ENCODE measurements at regions not wholly inside any gene's neighbourhood (a gene's known extent, or its start where the extent isn't known, plus 50 kb on each side); places are given as distances from the start of the nearest gene placed in this dataset.

DNA sequence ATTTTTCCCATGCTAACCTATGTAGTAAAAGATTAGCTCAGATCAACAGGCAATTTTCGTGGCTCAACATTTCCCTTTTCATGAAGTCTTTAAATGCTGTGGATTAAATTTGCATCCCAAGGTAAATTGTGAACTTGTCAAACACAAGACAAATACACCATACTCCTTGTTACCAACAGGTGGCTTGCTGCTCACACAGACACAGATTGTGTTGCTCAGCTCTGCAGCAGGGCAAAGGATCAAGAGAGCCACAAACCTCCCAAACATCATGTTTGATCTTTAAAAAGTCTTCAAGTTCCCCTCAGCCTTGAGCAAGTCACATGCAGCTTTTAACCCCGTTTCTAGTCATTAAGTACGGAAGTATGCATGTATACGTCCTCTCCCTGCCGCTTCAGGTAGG is 119.6 kb upstream of the CNTNAP4 start:
- no peaks in the 10 kb centered on the region for H3K4me1 ChIP-seq (ENCODE audit: control insufficient read depth, insufficient read depth, low read length)
- WGBS (ENCODE audit: insufficient coverage, low lambda C conversion rate) = 90% methylated on average over 4 of the region's 5 CpGs

DNA sequence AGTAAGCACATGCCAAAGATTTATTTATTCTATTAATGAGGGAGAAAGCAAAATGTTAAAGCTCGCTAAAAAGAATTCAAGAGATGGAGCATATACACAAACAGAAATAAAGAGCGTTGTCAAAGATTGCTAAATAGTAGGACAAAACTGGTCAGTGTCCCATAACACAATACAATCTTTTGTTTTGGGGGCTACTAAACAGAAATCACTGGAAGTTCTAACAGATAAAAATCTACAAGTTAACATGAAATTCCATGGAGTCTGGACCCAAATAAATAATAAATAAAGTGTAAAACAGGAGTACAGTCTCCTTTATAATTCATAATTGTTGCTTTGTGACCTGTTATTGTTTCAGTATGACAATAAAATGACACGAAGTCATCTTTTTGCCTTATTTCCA is 115.2 kb upstream of the CNTNAP4 start:
- Histone ChIP-seq H3K4me1 (ENCODE audit: control insufficient read depth, insufficient read depth, low read length) (no peaks in the 10 kb centered on the region), H3K27ac (ENCODE audit: low read length) (no peak overlapping the region), H3K9me3 (ENCODE audit: control insufficient read depth, low read depth, low read length) (no peaks in the 10 kb centered on the region), H3K36me3 (ENCODE audit: control insufficient read depth, insufficient read depth, low read length) (no peaks in the 10 kb centered on the region), H3K4me3 (ENCODE audit: low read length) (no peak overlapping the region), H3K27me3 (ENCODE audit: control insufficient read depth, insufficient read depth, low read length) (no peaks in the 10 kb centered on the region)
- no peak for DNase-seq
- WGBS (ENCODE audit: insufficient coverage, low lambda C conversion rate) = 80% methylated on average over 1 of the region's 3 CpGs

More for the DNA sequence above, 119.6 kb upstream of the CNTNAP4 start:
- H3K36me3 ChIP-seq (ENCODE audit: control insufficient read depth, insufficient read depth, low read length) = no peaks in the 10 kb centered on the region
- no peaks in the 10 kb centered on the region for H3K27me3 ChIP-seq (ENCODE audit: control insufficient read depth, insufficient read depth, low read length)
- no peaks in the 10 kb centered on the region for H3K9me3 ChIP-seq (ENCODE audit: control insufficient read depth, low read depth, low read length)
- no peak for DNase-seq
- H3K27ac ChIP-seq (ENCODE audit: low read length) = no peak overlapping the region
- no peak overlapping the region for H3K4me3 ChIP-seq (ENCODE audit: low read length)

DNA sequence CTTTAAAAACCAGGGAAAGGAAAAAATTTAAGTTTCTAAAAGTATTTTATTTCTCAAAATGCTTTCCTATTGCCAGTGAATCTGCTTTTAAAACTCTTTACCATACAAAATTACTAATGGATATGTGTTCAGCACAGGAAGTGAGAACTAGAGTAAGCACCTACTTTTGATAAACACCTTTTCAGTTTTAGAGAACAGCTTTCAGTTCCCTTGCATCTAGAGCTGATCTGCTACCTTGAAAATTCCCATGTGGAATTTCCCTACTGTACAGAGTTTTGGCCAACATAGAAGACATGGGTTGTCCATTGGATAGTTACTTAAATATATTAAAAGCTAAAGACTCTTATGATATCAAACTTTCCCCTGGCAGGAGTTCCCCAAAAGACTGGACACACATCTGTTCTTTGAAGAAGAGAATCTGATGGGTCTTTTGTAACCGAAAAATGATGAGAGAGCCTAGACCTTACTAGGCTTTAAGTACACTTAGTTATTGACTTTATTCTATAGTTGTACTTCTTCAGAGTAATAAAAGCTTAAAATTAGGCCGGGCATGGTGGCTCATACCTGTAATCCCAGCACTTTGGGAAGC is 112.1 kb upstream of the CNTNAP4 start:
- Histone ChIP-seq H3K4me1 (ENCODE audit: control insufficient read depth, insufficient read depth, low read length) (no peaks in the 10 kb centered on the region), H3K9me3 (ENCODE audit: control insufficient read depth, low read depth, low read length) (no peaks in the 10 kb centered on the region), H3K36me3 (ENCODE audit: control insufficient read depth, insufficient read depth, low read length) (no peaks in the 10 kb centered on the region), H3K27me3 (ENCODE audit: control insufficient read depth, insufficient read depth, low read length) (no peaks in the 10 kb centered on the region), H3K27ac (ENCODE audit: low read length) (no peak overlapping the region), H3K4me3 (ENCODE audit: low read length) (no peak overlapping the region)
- WGBS (ENCODE audit: insufficient coverage, low lambda C conversion rate) = 100% methylated on average over 1 of the region's 2 CpGs
- no peak for DNase-seq

DNA sequence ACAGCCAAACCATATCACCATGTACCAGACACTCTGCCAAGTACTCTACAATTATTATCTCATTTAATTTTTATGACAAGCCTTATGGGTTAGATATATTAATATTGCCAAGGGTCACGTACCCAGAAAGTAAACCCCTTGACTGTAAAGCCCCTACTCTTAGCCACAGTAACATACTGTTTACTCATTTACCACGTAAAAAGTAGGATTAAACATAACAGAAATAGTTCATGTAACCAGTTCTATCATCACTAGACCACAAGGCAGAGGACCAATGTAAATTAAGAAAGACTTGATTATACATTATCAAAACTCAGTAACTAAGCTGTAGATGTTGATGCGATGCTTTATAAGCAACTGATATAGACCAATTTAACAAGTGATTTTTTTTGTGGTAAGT is 101.5 kb upstream of the CNTNAP4 start:
- 74% methylated on average over 2 of the region's 3 CpGs for WGBS (ENCODE audit: insufficient coverage, low lambda C conversion rate)
- DNase-seq = no peak
- no peaks in the 10 kb centered on the region for H3K9me3 ChIP-seq (ENCODE audit: control insufficient read depth, low read depth, low read length)
- no peak overlapping the region for H3K4me3 ChIP-seq (ENCODE audit: low read length)
- H3K36me3 ChIP-seq (ENCODE audit: control insufficient read depth, insufficient read depth, low read length) = no peaks in the 10 kb centered on the region
- H3K27me3 ChIP-seq (ENCODE audit: control insufficient read depth, insufficient read depth, low read length) = no peaks in the 10 kb centered on the region
- H3K4me1 ChIP-seq (ENCODE audit: control insufficient read depth, insufficient read depth, low read length) = no peaks in the 10 kb centered on the region
- H3K27ac ChIP-seq (ENCODE audit: low read length) = no peak overlapping the region

DNA sequence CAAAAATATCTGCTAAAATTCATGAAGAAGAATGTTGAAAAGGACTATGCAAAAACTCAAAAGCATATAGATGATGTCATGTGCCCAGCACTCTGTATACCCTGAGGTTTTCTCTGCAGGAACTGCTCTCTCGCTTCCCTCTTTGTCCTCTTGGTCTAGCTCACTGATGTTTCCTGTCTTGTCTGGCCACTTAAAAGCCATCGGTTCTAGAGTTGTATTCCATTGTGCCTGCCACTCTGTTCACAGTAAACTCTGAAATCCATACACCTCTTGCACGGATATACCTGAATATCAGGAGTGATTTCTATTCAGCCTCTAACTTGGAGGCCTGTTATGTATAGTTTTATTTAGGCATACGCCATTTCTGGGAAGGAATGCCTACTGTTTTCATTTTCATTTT is 101.0 kb upstream of the CNTNAP4 start:
- Histone ChIP-seq H3K9me3 (ENCODE audit: control insufficient read depth, low read depth, low read length) (no peaks in the 10 kb centered on the region), H3K4me3 (ENCODE audit: low read length) (no peak overlapping the region), H3K27me3 (ENCODE audit: control insufficient read depth, insufficient read depth, low read length) (no peaks in the 10 kb centered on the region), H3K4me1 (ENCODE audit: control insufficient read depth, insufficient read depth, low read length) (no peaks in the 10 kb centered on the region), H3K27ac (ENCODE audit: low read length) (no peak overlapping the region), H3K36me3 (ENCODE audit: control insufficient read depth, insufficient read depth, low read length) (no peaks in the 10 kb centered on the region)
- no peak for DNase-seq
- 67% methylated on average over 1 of the region's 4 CpGs for WGBS (ENCODE audit: insufficient coverage, low lambda C conversion rate)

DNA sequence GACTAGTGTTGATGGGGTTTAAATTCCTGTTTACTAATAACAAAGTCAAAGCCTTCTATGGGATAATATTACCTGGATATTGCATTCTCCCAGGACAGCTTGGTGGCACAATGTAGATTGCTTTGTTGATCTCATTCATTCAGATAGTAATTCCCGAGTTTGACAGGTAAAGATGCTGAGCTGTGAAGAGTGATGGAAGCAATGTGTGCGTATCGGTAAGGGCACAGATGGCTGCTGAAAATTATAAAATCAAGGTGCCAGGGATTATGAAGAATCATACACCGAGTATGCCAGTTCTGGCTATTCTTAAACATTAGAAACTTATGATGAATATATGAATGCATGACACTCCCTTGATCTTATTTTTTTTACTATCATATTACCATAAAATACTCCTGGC is 100.6 kb upstream of the CNTNAP4 start:
- Histone ChIP-seq H3K4me3 (ENCODE audit: low read length) (no peak overlapping the region), H3K4me1 (ENCODE audit: control insufficient read depth, insufficient read depth, low read length) (no peaks in the 10 kb centered on the region), H3K9me3 (ENCODE audit: control insufficient read depth, low read depth, low read length) (no peaks in the 10 kb centered on the region), H3K27me3 (ENCODE audit: control insufficient read depth, insufficient read depth, low read length) (no peaks in the 10 kb centered on the region), H3K36me3 (ENCODE audit: control insufficient read depth, insufficient read depth, low read length) (no peaks in the 10 kb centered on the region), H3K27ac (ENCODE audit: low read length) (no peak overlapping the region)
- WGBS (ENCODE audit: insufficient coverage, low lambda C conversion rate) = no CpG with 5 or more reads among the region's 4 CpGs
- no peak for DNase-seq

DNA sequence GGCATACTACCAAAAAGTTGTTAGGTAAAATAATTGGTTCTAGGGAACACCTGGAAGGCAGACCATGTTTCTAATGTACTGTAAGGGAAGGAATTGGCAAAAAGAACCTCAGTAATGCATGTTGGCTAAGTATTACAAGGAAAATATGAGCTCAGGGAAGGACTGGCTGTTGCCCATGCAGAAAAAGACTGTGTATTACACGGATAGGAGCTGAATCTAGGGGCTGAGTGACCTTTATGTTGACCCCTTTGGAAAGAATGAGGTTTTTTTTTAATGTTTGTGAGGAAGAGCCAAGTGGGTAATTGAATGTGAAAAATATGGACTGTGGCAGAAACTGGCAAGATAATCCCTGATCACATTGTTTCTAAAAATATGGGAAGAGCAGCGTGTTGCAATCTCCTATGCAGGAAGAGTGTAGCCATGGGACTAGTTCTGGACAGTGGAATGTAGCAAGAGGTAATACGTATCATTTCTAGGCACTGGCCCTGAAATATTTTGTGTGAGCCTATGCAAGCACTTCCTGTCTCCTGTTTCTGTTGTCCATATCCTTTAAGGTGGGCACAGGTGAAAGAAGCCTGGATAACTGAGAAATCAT is 95.1 kb upstream of the CNTNAP4 start:
- Histone ChIP-seq H3K4me1 (ENCODE audit: control insufficient read depth, insufficient read depth, low read length) (no peaks in the 10 kb centered on the region), H3K9me3 (ENCODE audit: control insufficient read depth, low read depth, low read length) (no peaks in the 10 kb centered on the region), H3K27me3 (ENCODE audit: control insufficient read depth, insufficient read depth, low read length) (no peaks in the 10 kb centered on the region), H3K36me3 (ENCODE audit: control insufficient read depth, insufficient read depth, low read length) (no peaks in the 10 kb centered on the region), H3K27ac (ENCODE audit: low read length) (no peak overlapping the region), H3K4me3 (ENCODE audit: low read length) (no peak overlapping the region)
- DNase-seq = no peak
- WGBS (ENCODE audit: insufficient coverage, low lambda C conversion rate) = 80% methylated on average over 1 of the region's 3 CpGs

DNA sequence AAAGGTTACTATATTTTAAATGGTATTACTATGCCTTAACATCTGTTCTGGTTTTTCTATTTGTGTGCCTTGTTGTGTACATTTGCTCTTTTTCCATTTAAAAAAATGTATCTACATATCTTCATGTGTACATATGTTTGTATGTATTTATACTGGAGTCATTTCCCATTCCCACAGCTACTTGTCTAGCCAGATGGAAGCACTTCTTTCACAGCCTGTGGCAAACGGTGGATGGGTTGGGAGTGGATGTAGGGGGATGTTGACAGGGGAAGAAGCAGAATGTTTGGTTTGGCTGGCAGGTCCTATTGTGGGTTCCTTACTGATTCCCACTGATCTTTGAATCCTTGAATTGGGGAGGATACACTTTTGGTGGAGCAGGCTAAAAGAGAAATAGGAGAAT is 93.6 kb upstream of the CNTNAP4 start:
- Histone ChIP-seq H3K9me3 (ENCODE audit: control insufficient read depth, low read depth, low read length) (no peaks in the 10 kb centered on the region), H3K36me3 (ENCODE audit: control insufficient read depth, insufficient read depth, low read length) (no peaks in the 10 kb centered on the region), H3K4me1 (ENCODE audit: control insufficient read depth, insufficient read depth, low read length) (no peaks in the 10 kb centered on the region), H3K27me3 (ENCODE audit: control insufficient read depth, insufficient read depth, low read length) (no peaks in the 10 kb centered on the region), H3K4me3 (ENCODE audit: low read length) (no peak overlapping the region), H3K27ac (ENCODE audit: low read length) (no peak overlapping the region)
- WGBS (ENCODE audit: insufficient coverage, low lambda C conversion rate) = no CpG with 5 or more reads among the region's 1 CpG
- no peak for DNase-seq

DNA sequence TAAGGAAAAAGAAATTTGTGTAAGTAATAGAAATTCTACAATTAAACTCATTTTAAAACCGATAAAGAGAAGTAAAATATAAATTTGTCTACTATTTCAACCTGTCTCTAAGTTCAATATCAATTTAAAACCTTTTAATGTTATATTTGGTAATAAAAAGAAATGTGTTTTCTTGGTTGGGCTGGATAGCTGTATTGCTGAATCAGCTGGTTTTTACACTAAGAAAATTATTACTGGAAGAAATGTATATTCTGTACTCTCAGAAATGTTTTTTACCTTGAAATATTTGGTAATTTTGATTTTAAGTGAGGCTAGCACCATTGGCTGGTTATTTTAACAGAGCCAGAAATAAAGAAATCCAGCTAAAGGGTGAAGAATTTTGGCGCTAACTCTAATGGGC is 87.1 kb upstream of the CNTNAP4 start:
- Histone ChIP-seq H3K27me3 (ENCODE audit: control insufficient read depth, insufficient read depth, low read length) (no peaks in the 10 kb centered on the region), H3K9me3 (ENCODE audit: control insufficient read depth, low read depth, low read length) (no peaks in the 10 kb centered on the region), H3K36me3 (ENCODE audit: control insufficient read depth, insufficient read depth, low read length) (no peaks in the 10 kb centered on the region), H3K4me1 (ENCODE audit: control insufficient read depth, insufficient read depth, low read length) (peaks cover 5% of the 10 kb centered on the region), H3K27ac (ENCODE audit: low read length) (no peak overlapping the region), H3K4me3 (ENCODE audit: low read length) (no peak overlapping the region)
- DNase-seq = no peak
- 93% methylated on average over 2 of the region's 2 CpGs for WGBS (ENCODE audit: insufficient coverage, low lambda C conversion rate)

DNA sequence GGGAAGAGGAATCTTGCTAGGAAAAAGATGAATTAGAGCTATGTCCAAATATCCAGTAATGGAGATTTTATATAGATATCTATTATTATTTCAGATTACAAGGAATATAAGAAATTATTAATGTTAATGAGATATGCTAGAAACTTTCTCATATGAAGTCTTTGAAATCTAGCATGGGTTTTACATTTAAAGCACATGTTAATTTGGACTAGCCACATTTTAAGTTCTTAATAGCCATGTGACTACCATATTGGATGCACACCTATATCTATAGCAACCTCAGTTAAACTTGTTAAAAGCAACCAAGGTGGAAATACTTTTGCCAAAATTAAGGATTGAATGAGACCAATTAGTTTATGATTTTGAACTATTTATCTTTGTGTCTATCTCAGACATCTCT is 86.7 kb upstream of the CNTNAP4 start:
- Histone ChIP-seq H3K4me3 (ENCODE audit: low read length) (no peak overlapping the region), H3K27ac (ENCODE audit: low read length) (no peak overlapping the region), H3K36me3 (ENCODE audit: control insufficient read depth, insufficient read depth, low read length) (no peaks in the 10 kb centered on the region), H3K27me3 (ENCODE audit: control insufficient read depth, insufficient read depth, low read length) (no peaks in the 10 kb centered on the region), H3K4me1 (ENCODE audit: control insufficient read depth, insufficient read depth, low read length) (peaks cover 5% of the 10 kb centered on the region), H3K9me3 (ENCODE audit: control insufficient read depth, low read depth, low read length) (no peaks in the 10 kb centered on the region)
- DNase-seq = no peak

DNA sequence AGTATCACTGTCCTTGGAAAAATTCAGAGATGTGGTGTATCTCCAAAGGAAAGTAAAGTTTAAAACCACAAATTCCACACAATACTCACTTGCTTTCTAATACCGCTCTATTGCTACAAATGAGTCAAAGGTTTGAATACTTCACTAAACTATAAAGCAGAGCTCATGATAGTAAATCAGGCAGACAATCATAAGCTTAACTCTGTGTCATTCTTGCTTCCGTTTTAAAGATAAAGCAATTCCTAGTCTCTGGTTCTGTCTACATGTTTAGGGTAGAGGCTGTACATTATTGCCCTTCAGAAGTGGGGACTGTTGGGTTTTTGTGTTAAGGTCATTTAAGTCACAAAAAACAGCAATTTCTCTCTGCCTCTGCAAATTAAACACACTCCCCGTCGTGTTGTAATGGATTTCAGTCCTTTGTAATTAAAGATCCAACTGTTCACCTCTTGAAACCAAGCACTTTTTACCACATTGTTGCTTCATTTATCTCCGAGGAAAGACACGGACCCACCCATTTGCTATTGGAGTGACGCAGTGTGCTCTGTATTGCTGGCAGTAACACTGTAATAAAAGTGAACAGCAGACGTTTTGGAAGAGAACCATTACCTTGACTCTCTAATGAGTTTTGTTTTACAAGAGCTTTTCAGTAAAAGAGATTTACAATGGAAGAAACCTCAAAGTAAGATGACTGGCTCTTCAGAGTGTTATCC is 83.1 kb upstream of the CNTNAP4 start:
- Histone ChIP-seq H3K27me3 (ENCODE audit: control insufficient read depth, insufficient read depth, low read length) (no peaks in the 10 kb centered on the region), H3K9me3 (ENCODE audit: control insufficient read depth, low read depth, low read length) (no peaks in the 10 kb centered on the region), H3K27ac (ENCODE audit: low read length) (no peak overlapping the region), H3K4me3 (ENCODE audit: low read length) (no peak overlapping the region), H3K4me1 (ENCODE audit: control insufficient read depth, insufficient read depth, low read length) (peaks cover 5% of the 10 kb centered on the region), H3K36me3 (ENCODE audit: control insufficient read depth, insufficient read depth, low read length) (no peaks in the 10 kb centered on the region)
- WGBS (ENCODE audit: insufficient coverage, low lambda C conversion rate) = 20% methylated on average over 2 of the region's 8 CpGs
- DNase-seq = peak in 1 of 2 donors; percentile 43
